Neural progenitor cell (in vitro differentiated cells): ENCODE measurements at regions not wholly inside any gene's neighbourhood (a gene's known extent, or its start where the extent isn't known, plus 50 kb on each side); places are given as distances from the start of the nearest gene placed in this dataset.

Experiments used
- DNase-seq: peaks from one replicate; pipeline ENCODE4 v3.0.0-alpha.2; 2016; ENCODE audit warnings: low spot score
- H2AFZ ChIP-seq: fragments of 200-600 bp; sonication (generic); replicated peaks from 2 replicates; pipeline ENCODE4 v1.6.1; 2016; ENCODE audit warnings: antibody characterized with exemption
- H3F3A ChIP-seq: fragments of 200-600 bp; sonication (generic); 2 replicates; pipeline ENCODE4 v1.6.1; 2016; ENCODE audit warnings: antibody characterized with exemption, low read depth
- H3K27ac ChIP-seq: fragments of 200-600 bp; sonication (generic); 2 replicates; pipeline ENCODE4 v1.5.1; 2016; ENCODE audit warnings: mild to moderate bottlenecking
- H3K27me3 ChIP-seq: fragments of 200-600 bp; sonication (generic); 2 replicates; pipeline ENCODE4 v1.6.1; 2016; ENCODE audit warnings: mild to moderate bottlenecking, moderate library complexity
- H3K36me3 ChIP-seq: fragments of 200-600 bp; sonication (generic); 2 replicates; pipeline ENCODE4 v1.5.1; 2016
- H3K4me1 ChIP-seq: fragments of 200-600 bp; sonication (generic); 2 replicates; pipeline ENCODE4 v1.6.1; 2016; ENCODE audit warnings: mixed run types
- H3K4me2 ChIP-seq: fragments of 200-600 bp; sonication (generic); 2 replicates; pipeline ENCODE4 v1.6.1; 2016
- H3K4me3 ChIP-seq: fragments of 200-600 bp; sonication (generic); 2 replicates; pipeline ENCODE4 v1.5.1; 2016
- H3K79me2 ChIP-seq: fragments of 200-600 bp; sonication (generic); 2 replicates; pipeline ENCODE4 v1.6.1; 2016; ENCODE audit warnings: low read depth
- H3K9ac ChIP-seq: fragments of 200-600 bp; sonication (generic); 2 replicates; pipeline ENCODE4 v1.6.1; 2016
- H3K9me3 ChIP-seq: fragments of 200-600 bp; sonication (generic); 2 replicates; pipeline ENCODE4 v1.5.1; 2016; ENCODE audit warnings: low read depth
- H4K20me1 ChIP-seq: fragments of 200-600 bp; sonication (generic); 2 replicates; pipeline ENCODE4 v1.6.1; 2016; ENCODE audit warnings: low read depth
- H3K27ac Mint-ChIP-seq: 3 replicates; pipeline ENCODE4 v1.8.0; 2021; ENCODE audit warnings: mixed read lengths
- H3K27me3 Mint-ChIP-seq: 2 replicates; pipeline ENCODE4 v1.8.0; 2022; ENCODE audit warnings: low read depth, mild to moderate bottlenecking, inconsistent platforms, moderate library complexity, mixed read lengths; ENCODE audit not compliant: insufficient read depth
- H3K36me3 Mint-ChIP-seq: 3 replicates; pipeline ENCODE4 v1.8.0; 2021; ENCODE audit warnings: mixed read lengths
- H3K4me1 Mint-ChIP-seq: 3 replicates; pipeline ENCODE4 v1.8.0; 2021; ENCODE audit warnings: mixed read lengths
- H3K4me3 Mint-ChIP-seq: 3 replicates; pipeline ENCODE4 v1.8.0; 2021; ENCODE audit warnings: mild to moderate bottlenecking, moderate library complexity, mixed read lengths
- H3K9me3 Mint-ChIP-seq: 3 replicates; pipeline ENCODE4 v1.8.0; 2020; ENCODE audit warnings: mixed read lengths
- CTCF ChIP-seq: fragments of 200-600 bp; sonication (generic); IDR thresholded peaks from 2 replicates; pipeline ENCODE4 v1.5.1; 2017; ENCODE audit warnings: antibody characterized with exemption, mild to moderate bottlenecking
- EZH2 ChIP-seq: fragments of 200-600 bp; sonication (generic); IDR thresholded peaks from 2 replicates; pipeline ENCODE4 v1.6.1; 2017; ENCODE audit warnings: antibody characterized with exemption, mild to moderate bottlenecking, moderate library complexity
- EZH2phosphoT487 ChIP-seq: fragments of 200-600 bp; sonication (generic); IDR thresholded peaks from 2 replicates; pipeline ENCODE4 v1.6.1; 2017; ENCODE audit warnings: antibody characterized with exemption

- Mint-ChIP-seq H3K4me1 (peaks cover 2% of the 10 kb centered on the region), H3K27ac (no peak overlapping the region), H3K36me3 (no peaks in the 10 kb centered on the region), H3K4me3 (no peak overlapping the region), H3K9me3 (no peaks in the 10 kb centered on the region), H3K27me3 (no peaks in the 10 kb centered on the region)
- H3K9ac ChIP-seq, result no peak overlapping the region
- no peak overlapping the region for H3K27ac ChIP-seq
- H3F3A ChIP-seq, result no peaks in the 10 kb centered on the region
- H3K36me3 ChIP-seq, result no peaks in the 10 kb centered on the region
- TF ChIP-seq EZH2, result no peak
- no peak for TF ChIP-seq CTCF
- TF ChIP-seq EZH2phosphoT487, result no peak
- no peak for DNase-seq
- no peaks in the 10 kb centered on the region for H3K4me1 ChIP-seq
- no peaks in the 10 kb centered on the region for H4K20me1 ChIP-seq
- H3K27me3 ChIP-seq, result no peaks in the 10 kb centered on the region
- H3K79me2 ChIP-seq, result no peaks in the 10 kb centered on the region
- H2AFZ ChIP-seq, result no peak overlapping the region
- no peaks in the 10 kb centered on the region for H3K9me3 ChIP-seq
- no peak overlapping the region for H3K4me3 ChIP-seq
- no peak overlapping the region for H3K4me2 ChIP-seq
Observed at GRCh38 chr4:67261971-67262370, 283.3 kb downstream of the CENPC start.

DNA sequence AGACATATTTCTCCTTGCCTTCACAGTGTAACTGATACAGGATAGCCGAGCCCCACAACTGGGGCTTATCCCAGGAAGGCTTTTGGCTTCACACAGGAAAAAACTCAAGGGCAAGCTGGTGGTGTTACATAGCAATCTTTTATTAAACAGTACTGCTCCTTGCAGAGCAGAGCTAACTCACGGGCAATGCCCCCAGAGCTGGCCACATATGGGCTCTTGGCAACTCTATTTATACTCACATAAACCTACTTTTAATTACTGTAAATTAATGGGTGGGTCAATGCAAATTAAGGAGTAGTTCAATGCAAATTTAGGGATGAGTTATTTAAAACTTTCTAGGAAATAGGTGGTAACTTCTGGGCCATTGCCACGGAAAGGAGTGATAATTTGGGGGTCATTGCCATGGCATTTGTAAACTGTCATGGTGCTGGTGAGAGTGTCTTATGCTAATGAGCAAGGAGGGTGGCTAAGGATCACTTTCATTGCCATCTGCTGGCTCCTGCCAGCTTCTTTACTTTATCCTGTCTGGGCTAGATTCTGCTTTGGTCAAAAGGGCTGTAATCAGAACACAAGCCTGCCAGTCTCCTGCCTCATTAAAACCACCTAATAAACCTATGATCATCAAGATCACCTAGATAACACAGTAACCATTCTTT, 288.8 kb downstream of the CENPC start:
- Histone ChIP-seq H4K20me1 (no peaks in the 10 kb centered on the region), H3K4me1 (no peaks in the 10 kb centered on the region), H3F3A (no peaks in the 10 kb centered on the region), H3K36me3 (no peaks in the 10 kb centered on the region), H3K27me3 (no peaks in the 10 kb centered on the region), H2AFZ (no peak overlapping the region), H3K79me2 (no peaks in the 10 kb centered on the region), H3K27ac (no peak overlapping the region), H3K4me3 (no peak overlapping the region), H3K9me3 (no peaks in the 10 kb centered on the region), H3K9ac (no peak overlapping the region), H3K4me2 (no peak overlapping the region)
- Mint-ChIP-seq H3K4me3 (no peak overlapping the region), H3K9me3 (no peaks in the 10 kb centered on the region), H3K27ac (no peak overlapping the region), H3K27me3 (no peaks in the 10 kb centered on the region), H3K4me1 (no peaks in the 10 kb centered on the region), H3K36me3 (no peaks in the 10 kb centered on the region)
- TF ChIP-seq EZH2 (no peak), EZH2phosphoT487 (no peak), CTCF (no peak)
- no peak for DNase-seq

- Histone ChIP-seq H3K4me3 (no peak overlapping the region), H3K4me2 (no peak overlapping the region), H3K9ac (no peak overlapping the region), H3K27ac (no peak overlapping the region), H2AFZ (no peak overlapping the region), H3K9me3 (no peaks in the 10 kb centered on the region), H3K4me1 (no peaks in the 10 kb centered on the region), H3K36me3 (no peaks in the 10 kb centered on the region), H3F3A (no peaks in the 10 kb centered on the region), H3K79me2 (no peaks in the 10 kb centered on the region), H4K20me1 (no peaks in the 10 kb centered on the region), H3K27me3 (no peaks in the 10 kb centered on the region)
- DNase-seq, result no peak
- no peak for TF ChIP-seq EZH2phosphoT487
- no peak for TF ChIP-seq CTCF
- TF ChIP-seq EZH2, result no peak
- Mint-ChIP-seq H3K4me3 (no peak overlapping the region), H3K4me1 (no peaks in the 10 kb centered on the region), H3K27me3 (no peaks in the 10 kb centered on the region), H3K9me3 (no peaks in the 10 kb centered on the region), H3K27ac (no peak overlapping the region), H3K36me3 (no peaks in the 10 kb centered on the region)
Observed at GRCh38 chr4:67250131-67250896, 295.0 kb downstream of the CENPC start.
